PFSK-1 (cell line): ENCODE measurements at regions not wholly inside any gene's neighbourhood (a gene's known extent, or its start where the extent isn't known, plus 50 kb on each side); places are given as distances from the start of the nearest gene placed in this dataset.

Experiments used
- POLR2AphosphoS5 ChIP-seq: IDR thresholded peaks from 2 replicates; pipeline ENCODE4 v1.6.1; 2012; ENCODE audit warnings: low read depth, mild to moderate bottlenecking, control low read depth, low read length, moderate library complexity
- TAF1 ChIP-seq: IDR thresholded peaks from 2 replicates; pipeline ENCODE4 v1.6.1; 2012; ENCODE audit warnings: low read length, control low read depth, borderline replicate concordance; ENCODE audit not compliant: insufficient read depth

DNA sequence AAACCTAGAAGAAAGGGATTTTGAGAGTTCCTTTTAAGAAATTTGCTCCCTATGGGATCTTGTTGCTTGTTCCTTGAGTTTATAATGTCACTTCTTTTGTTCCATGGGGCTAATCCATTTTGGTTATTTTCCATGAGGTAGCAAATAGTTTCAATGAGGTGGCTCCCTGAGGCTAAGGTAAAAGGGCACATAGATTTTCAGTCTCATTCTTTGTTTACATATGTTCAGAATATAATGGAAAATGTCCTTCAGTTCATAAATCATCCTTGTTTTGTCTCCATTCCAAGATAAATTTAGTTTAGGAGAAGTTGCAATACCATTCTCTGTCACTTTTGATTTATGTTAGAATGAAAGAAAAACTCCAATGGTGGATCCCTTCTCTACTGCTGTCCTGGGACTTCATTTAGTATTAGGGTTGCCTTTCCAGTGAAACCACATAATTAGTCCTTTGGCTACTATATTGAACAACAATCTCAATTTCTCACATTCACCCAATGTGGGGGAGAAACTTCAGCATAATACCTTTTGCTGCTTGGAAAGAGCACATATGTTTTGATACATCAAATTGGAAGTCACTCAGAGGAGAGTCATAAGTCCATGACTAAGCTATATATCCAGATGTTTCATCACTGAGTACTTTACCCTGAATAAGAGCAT lies 80.9 kb upstream of the ADAMTS5 start:
- TF ChIP-seq TAF1 (no peak), POLR2AphosphoS5 (no peak)
